ENCODE measurements at regions not wholly inside any gene's neighbourhood (a gene's known extent, or its start where the extent isn't known, plus 50 kb on each side); places are given as distances from the start of the nearest gene placed in this dataset.

GRCh38 chr18:24831081-24831480 lies 370.6 kb downstream of the HRH4 start:
- TF ChIP-seq, protein P1, sequence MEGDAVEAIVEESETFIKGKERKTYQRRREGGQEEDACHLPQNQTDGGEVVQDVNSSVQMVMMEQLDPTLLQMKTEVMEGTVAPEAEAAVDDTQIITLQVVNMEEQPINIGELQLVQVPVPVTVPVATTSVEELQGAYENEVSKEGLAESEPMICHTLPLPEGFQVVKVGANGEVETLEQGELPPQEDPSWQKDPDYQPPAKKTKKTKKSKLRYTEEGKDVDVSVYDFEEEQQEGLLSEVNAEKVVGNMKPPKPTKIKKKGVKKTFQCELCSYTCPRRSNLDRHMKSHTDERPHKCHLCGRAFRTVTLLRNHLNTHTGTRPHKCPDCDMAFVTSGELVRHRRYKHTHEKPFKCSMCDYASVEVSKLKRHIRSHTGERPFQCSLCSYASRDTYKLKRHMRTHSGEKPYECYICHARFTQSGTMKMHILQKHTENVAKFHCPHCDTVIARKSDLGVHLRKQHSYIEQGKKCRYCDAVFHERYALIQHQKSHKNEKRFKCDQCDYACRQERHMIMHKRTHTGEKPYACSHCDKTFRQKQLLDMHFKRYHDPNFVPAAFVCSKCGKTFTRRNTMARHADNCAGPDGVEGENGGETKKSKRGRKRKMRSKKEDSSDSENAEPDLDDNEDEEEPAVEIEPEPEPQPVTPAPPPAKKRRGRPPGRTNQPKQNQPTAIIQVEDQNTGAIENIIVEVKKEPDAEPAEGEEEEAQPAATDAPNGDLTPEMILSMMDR (IDR thresholded peaks at IDR 0.05), result no peak
- TF ChIP-seq NR3C1 (CRISPR knock-in tag; conservative IDR thresholded peaks at IDR 0.05; ENCODE audit: low read depth) (no peak), TCF7 (CRISPR knock-in tag; IDR thresholded peaks at IDR 0.05; ENCODE audit: low read depth) (no peak), SP1 (CRISPR knock-in tag; conservative IDR thresholded peaks at IDR 0.05) (no peak), CBFB (CRISPR knock-in tag; IDR thresholded peaks at IDR 0.05; ENCODE audit: low read depth) (no peak), GABPB1 (CRISPR knock-in tag; IDR thresholded peaks at IDR 0.05) (no peak), ZSCAN18 (CRISPR knock-in tag; IDR thresholded peaks at IDR 0.05) (no peak)
- TF ChIP-seq, protein P2, sequence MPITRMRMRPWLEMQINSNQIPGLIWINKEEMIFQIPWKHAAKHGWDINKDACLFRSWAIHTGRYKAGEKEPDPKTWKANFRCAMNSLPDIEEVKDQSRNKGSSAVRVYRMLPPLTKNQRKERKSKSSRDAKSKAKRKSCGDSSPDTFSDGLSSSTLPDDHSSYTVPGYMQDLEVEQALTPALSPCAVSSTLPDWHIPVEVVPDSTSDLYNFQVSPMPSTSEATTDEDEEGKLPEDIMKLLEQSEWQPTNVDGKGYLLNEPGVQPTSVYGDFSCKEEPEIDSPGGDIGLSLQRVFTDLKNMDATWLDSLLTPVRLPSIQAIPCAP (CRISPR knock-in tag; IDR thresholded peaks at IDR 0.05), result no peak
- TF ChIP-seq, protein P3, sequence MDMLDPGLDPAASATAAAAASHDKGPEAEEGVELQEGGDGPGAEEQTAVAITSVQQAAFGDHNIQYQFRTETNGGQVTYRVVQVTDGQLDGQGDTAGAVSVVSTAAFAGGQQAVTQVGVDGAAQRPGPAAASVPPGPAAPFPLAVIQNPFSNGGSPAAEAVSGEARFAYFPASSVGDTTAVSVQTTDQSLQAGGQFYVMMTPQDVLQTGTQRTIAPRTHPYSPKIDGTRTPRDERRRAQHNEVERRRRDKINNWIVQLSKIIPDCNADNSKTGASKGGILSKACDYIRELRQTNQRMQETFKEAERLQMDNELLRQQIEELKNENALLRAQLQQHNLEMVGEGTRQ (CRISPR knock-in tag; IDR thresholded peaks at IDR 0.05), result no peak

Data from WTC11 (cell line).